Fibroblast of pulmonary artery (primary cell): ENCODE measurements at regions not wholly inside any gene's neighbourhood (a gene's known extent, or its start where the extent isn't known, plus 50 kb on each side); places are given as distances from the start of the nearest gene placed in this dataset.
A peak's percentile ranks its signal among the peaks of the same experiment; 100 is the strongest.

Experiments
- DNase-seq: peaks from one replicate; pipeline ENCODE4 v3.0.0-alpha.2; 2010; ENCODE audit warnings: low read depth
- H3K4me3 ChIP-seq: replicated peaks from 2 replicates; pipeline ENCODE4 v1.5.1; 2011; ENCODE audit warnings: low read depth, mild to moderate bottlenecking, control low read depth, low read length, moderate library complexity
- TF ChIP-seq, protein P1 (sequence below): IDR thresholded peaks from 2 replicates; pipeline ENCODE4 v1.5.1; 2011; ENCODE audit warnings: mild to moderate bottlenecking, control low read depth, low read length, inconsistent platforms; ENCODE audit errors: missing control alignments

GRCh38 chr2:240367721-240368120 is 67.7 kb upstream of the GPC1 start:
- no peak overlapping the region for H3K4me3 ChIP-seq
- no peak for DNase-seq
- TF ChIP-seq, protein P1, sequence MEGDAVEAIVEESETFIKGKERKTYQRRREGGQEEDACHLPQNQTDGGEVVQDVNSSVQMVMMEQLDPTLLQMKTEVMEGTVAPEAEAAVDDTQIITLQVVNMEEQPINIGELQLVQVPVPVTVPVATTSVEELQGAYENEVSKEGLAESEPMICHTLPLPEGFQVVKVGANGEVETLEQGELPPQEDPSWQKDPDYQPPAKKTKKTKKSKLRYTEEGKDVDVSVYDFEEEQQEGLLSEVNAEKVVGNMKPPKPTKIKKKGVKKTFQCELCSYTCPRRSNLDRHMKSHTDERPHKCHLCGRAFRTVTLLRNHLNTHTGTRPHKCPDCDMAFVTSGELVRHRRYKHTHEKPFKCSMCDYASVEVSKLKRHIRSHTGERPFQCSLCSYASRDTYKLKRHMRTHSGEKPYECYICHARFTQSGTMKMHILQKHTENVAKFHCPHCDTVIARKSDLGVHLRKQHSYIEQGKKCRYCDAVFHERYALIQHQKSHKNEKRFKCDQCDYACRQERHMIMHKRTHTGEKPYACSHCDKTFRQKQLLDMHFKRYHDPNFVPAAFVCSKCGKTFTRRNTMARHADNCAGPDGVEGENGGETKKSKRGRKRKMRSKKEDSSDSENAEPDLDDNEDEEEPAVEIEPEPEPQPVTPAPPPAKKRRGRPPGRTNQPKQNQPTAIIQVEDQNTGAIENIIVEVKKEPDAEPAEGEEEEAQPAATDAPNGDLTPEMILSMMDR: no peak

DNA sequence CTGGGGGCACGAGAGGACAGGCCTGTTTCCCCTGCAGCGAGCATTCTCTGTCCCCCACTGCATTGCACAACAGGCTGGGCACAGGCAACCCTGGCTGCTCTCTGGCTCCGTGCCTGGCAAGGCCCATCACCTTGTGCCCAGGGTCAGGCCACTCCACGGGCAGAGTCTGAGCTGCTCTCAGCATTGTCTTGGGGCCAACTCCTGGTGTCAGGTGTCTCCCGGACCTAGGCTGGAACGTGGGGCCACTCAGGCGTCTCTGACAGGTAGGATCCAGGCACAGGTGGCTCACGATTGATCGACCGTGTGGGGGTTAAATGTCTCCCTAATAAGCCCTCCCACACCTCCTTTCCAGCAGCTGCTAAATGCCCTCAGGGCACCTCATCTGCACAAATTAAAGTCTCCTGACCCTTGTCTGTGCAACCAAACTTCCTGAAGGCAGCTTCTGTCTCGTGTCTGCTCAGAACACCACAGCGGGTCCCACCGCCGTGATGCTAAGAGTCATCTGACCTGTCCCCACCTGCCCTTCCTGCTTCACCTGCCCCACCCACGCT is 66.6 kb upstream of the GPC1 start:
- no peak overlapping the region for H3K4me3 ChIP-seq
- TF ChIP-seq, protein P1: no peak
- no peak for DNase-seq

GRCh38 chr2:240369335-240369734 is 66.1 kb upstream of the GPC1 start:
- no peak for DNase-seq
- H3K4me3 ChIP-seq: no peak overlapping the region
- TF ChIP-seq, protein P1: no peak

DNA sequence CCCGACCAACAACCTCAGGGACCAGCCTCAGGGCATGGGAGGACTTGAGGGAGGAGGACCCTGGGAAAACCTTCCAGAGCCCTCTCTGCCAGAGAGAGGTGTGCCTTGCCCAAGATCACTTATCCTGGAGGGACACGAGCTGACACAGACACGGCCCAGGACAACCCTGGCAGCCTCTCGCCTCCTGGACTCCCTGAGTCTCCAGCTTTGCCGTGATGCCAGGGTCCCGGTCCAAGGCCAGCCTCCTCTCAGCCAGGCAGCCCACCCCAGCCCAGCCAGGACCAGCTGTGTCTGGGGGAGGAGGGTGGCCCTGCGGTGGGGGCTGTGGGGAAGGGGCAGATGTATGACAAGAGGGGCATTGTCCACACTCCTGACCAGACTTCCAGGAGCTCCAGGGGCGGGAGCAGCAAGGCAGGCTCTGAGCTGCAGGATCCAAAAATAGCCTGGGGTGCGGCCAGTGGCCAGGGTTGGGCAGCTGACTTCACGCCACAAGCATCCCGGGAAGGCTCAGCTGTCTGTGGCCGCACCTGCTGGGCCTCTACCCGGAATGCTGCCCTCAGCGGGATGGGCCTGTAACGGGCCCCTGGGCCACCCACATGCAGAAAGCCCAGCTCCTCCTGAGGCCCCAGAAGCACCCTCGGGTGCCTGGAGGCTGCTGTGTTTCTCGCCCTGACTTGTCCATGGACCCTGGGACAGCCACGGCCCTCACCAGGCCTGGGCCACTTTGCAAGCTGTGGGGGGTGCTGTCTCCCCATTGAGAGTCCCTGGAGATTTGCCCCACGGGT is 65.5 kb upstream of the GPC1 start:
- DNase-seq: peak; percentile 75
- TF ChIP-seq, protein P1: no peak
- no peak overlapping the region for H3K4me3 ChIP-seq

GRCh38 chr2:240371129-240372000 is 64.1 kb upstream of the GPC1 start:
- DNase-seq: no peak
- no peak overlapping the region for H3K4me3 ChIP-seq
- TF ChIP-seq, protein P1: no peak

DNA sequence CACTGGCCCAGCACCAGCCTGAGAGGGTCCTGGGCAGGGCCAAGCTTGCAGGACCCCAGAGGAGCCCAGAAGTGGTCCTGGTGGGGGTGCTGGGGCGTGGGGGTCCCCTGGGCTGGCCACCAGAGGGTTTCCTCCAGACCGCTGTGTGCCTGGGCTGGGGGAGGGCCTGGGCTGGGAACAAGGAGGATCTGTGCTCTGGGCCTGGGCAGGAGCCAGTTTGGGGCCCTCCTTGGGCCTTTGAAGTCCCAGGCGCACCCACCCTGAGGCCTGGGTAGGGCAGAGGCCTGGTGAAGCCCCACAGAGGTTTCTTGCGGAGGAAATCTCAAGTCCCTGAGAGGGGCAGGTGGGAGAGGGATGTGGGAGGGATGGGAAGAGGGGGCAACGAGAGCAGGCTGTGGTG is 63.4 kb upstream of the GPC1 start:
- TF ChIP-seq, protein P1: no peak
- H3K4me3 ChIP-seq: no peak overlapping the region
- no peak for DNase-seq
